ENCODE measurements at regions not wholly inside any gene's neighbourhood (a gene's known extent, or its start where the extent isn't known, plus 50 kb on each side); places are given as distances from the start of the nearest gene placed in this dataset.

DNA sequence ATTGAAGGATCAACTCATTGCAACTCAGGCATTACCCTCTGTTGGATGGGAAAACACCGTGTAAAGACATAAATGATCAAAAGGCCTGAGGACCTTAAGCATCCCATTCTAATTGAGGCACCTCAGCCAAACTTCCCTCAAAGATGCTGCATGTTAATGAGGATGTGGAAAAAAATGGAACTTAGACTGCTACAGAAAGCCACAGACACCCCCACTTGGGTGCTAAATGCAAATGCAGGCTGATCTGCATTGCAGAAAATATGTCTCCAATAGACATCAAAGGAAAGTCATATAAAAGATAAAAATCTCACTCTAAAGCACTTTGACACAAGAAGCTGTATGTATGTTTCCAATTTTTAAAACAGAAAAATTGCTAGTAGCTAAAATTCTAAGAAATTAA, 504.7 kb downstream of the KCNJ3 start:
- H3K4me2 ChIP-seq (ENCODE audit: low read length) = no peak overlapping the region
- no peaks in the 10 kb centered on the region for H3K79me2 ChIP-seq (ENCODE audit: control insufficient read depth, insufficient read depth, low read length, poor library complexity)
- H2BK12ac ChIP-seq (ENCODE audit: low read length) = no peak overlapping the region
- no peak overlapping the region for H2AFZ ChIP-seq (ENCODE audit: insufficient read depth, low read length, poor library complexity)
- H3K27me3 ChIP-seq (ENCODE audit: insufficient read depth, low read length) = no peaks in the 10 kb centered on the region
- no peaks in the 10 kb centered on the region for H3K36me3 ChIP-seq (ENCODE audit: control insufficient read depth in 1 of 2, insufficient read depth in 2 of 2, low read length in 2 of 2)
- no peaks in the 10 kb centered on the region for H3K79me1 ChIP-seq (ENCODE audit: low read length)
- H4K8ac ChIP-seq (ENCODE audit: low read depth, low read length) = no peak overlapping the region
- no peak overlapping the region for H4K12ac ChIP-seq (ENCODE audit: low read depth, low read length)
- no peaks in the 10 kb centered on the region for H3K9me3 ChIP-seq (ENCODE audit: insufficient read depth, low read depth, low read length)
- no peak overlapping the region for H3K23ac ChIP-seq (ENCODE audit: low read length)
- DNase-seq = no peak
- H2AK5ac ChIP-seq (ENCODE audit: low read length) = no peak overlapping the region
- H3K27ac ChIP-seq (ENCODE audit: low read depth, low read length) = no peak overlapping the region
- no CpG with 5 or more reads among the region's 1 CpG for WGBS (ENCODE audit: extremely low coverage, insufficient coverage, insufficient read length)
- H2BK120ac ChIP-seq (ENCODE audit: insufficient read depth, low read length, poor library complexity) = no peak overlapping the region
- no peak overlapping the region for H3K4me3 ChIP-seq (ENCODE audit: low read depth, low read length)
- no peak overlapping the region for H4K91ac ChIP-seq (ENCODE audit: low read depth, low read length)
- H2BK5ac ChIP-seq (ENCODE audit: low read depth, low read length, poor library complexity) = no peak overlapping the region
- H3K4ac ChIP-seq (ENCODE audit: low read depth, low read length) = no peak overlapping the region
- H3K18ac ChIP-seq (ENCODE audit: low read length) = no peak overlapping the region
- no peak overlapping the region for H3K9ac ChIP-seq (ENCODE audit: low read length)
- no peak overlapping the region for H3K14ac ChIP-seq (ENCODE audit: low read length)
- no peaks in the 10 kb centered on the region for H3K4me1 ChIP-seq (ENCODE audit: control insufficient read depth in 1 of 2, insufficient read depth in 2 of 2, low read length in 2 of 2)

- H3K27ac ChIP-seq (ENCODE audit: low read depth, low read length) = no peak overlapping the region
- H3K79me2 ChIP-seq (ENCODE audit: control insufficient read depth, insufficient read depth, low read length, poor library complexity) = no peaks in the 10 kb centered on the region
- no peak overlapping the region for H2BK120ac ChIP-seq (ENCODE audit: insufficient read depth, low read length, poor library complexity)
- no peak overlapping the region for H4K8ac ChIP-seq (ENCODE audit: low read depth, low read length)
- H3K9ac ChIP-seq (ENCODE audit: low read length) = no peak overlapping the region
- H3K14ac ChIP-seq (ENCODE audit: low read length) = no peak overlapping the region
- H2AK5ac ChIP-seq (ENCODE audit: low read length) = no peak overlapping the region
- H3K9me3 ChIP-seq (ENCODE audit: insufficient read depth, low read depth, low read length) = no peaks in the 10 kb centered on the region
- H2BK5ac ChIP-seq (ENCODE audit: low read depth, low read length, poor library complexity) = no peak overlapping the region
- no peaks in the 10 kb centered on the region for H3K36me3 ChIP-seq (ENCODE audit: control insufficient read depth in 1 of 2, insufficient read depth in 2 of 2, low read length in 2 of 2)
- no peak overlapping the region for H2BK12ac ChIP-seq (ENCODE audit: low read length)
- no peak overlapping the region for H4K12ac ChIP-seq (ENCODE audit: low read depth, low read length)
- H3K4me1 ChIP-seq (ENCODE audit: control insufficient read depth in 1 of 2, insufficient read depth in 2 of 2, low read length in 2 of 2) = no peaks in the 10 kb centered on the region
- no peak overlapping the region for H3K4ac ChIP-seq (ENCODE audit: low read depth, low read length)
- no peak overlapping the region for H3K18ac ChIP-seq (ENCODE audit: low read length)
- no peak overlapping the region for H3K4me3 ChIP-seq (ENCODE audit: low read depth, low read length)
- H3K79me1 ChIP-seq (ENCODE audit: low read length) = no peaks in the 10 kb centered on the region
- no peak overlapping the region for H3K23ac ChIP-seq (ENCODE audit: low read length)
- no peak overlapping the region for H2AFZ ChIP-seq (ENCODE audit: insufficient read depth, low read length, poor library complexity)
- no peak for DNase-seq
- no peak overlapping the region for H4K91ac ChIP-seq (ENCODE audit: low read depth, low read length)
- no peak overlapping the region for H3K4me2 ChIP-seq (ENCODE audit: low read length)
- H3K27me3 ChIP-seq (ENCODE audit: insufficient read depth, low read length) = no peaks in the 10 kb centered on the region
Observed at GRCh38 chr2:155200753-155201152, 502.3 kb downstream of the KCNJ3 start.

GRCh38 chr2:155190342-155190741, 491.8 kb downstream of the KCNJ3 start:
- Histone ChIP-seq H4K91ac (ENCODE audit: low read depth, low read length) (no peak overlapping the region), H3K9me3 (ENCODE audit: insufficient read depth, low read depth, low read length) (no peaks in the 10 kb centered on the region), H3K27ac (ENCODE audit: low read depth, low read length) (no peak overlapping the region), H3K4me3 (ENCODE audit: low read depth, low read length) (no peak overlapping the region), H3K9ac (ENCODE audit: low read length) (no peak overlapping the region), H2BK12ac (ENCODE audit: low read length) (no peak overlapping the region), H3K14ac (ENCODE audit: low read length) (no peak overlapping the region), H3K79me2 (ENCODE audit: control insufficient read depth, insufficient read depth, low read length, poor library complexity) (no peaks in the 10 kb centered on the region), H4K8ac (ENCODE audit: low read depth, low read length) (no peak overlapping the region), H2AK5ac (ENCODE audit: low read length) (no peak overlapping the region), H3K79me1 (ENCODE audit: low read length) (no peaks in the 10 kb centered on the region), H3K4me1 (ENCODE audit: control insufficient read depth in 1 of 2, insufficient read depth in 2 of 2, low read length in 2 of 2) (no peaks in the 10 kb centered on the region), H2AFZ (ENCODE audit: insufficient read depth, low read length, poor library complexity) (no peak overlapping the region), H3K4ac (ENCODE audit: low read depth, low read length) (no peak overlapping the region), H2BK5ac (ENCODE audit: low read depth, low read length, poor library complexity) (no peak overlapping the region), H3K4me2 (ENCODE audit: low read length) (no peak overlapping the region), H3K18ac (ENCODE audit: low read length) (no peak overlapping the region), H3K36me3 (ENCODE audit: control insufficient read depth in 1 of 2, insufficient read depth in 2 of 2, low read length in 2 of 2) (no peaks in the 10 kb centered on the region), H3K27me3 (ENCODE audit: insufficient read depth, low read length) (no peaks in the 10 kb centered on the region), H4K12ac (ENCODE audit: low read depth, low read length) (no peak overlapping the region), H2BK120ac (ENCODE audit: insufficient read depth, low read length, poor library complexity) (no peak overlapping the region), H3K23ac (ENCODE audit: low read length) (no peak overlapping the region)
- DNase-seq = no peak

DNA sequence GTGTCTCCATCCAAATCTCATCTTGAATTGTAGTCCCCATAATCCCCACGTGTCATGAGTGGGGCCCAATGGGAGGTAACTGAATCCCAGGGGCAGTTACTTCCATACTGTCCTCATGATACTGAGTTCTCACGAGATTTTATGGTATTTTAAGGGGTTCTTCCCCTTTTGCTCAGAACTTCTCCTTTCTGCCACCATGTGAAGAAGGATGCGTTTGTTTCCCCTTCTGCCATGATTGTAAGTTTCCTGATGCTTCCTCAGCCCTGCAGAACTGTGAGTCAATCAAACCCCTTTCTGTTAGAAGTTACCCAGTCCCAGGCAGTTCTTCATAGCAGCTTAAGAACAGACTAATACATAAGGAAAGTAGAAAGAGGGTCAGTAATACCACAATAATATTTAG, 480.4 kb downstream of the KCNJ3 start:
- H3K79me1 ChIP-seq (ENCODE audit: low read length) = no peaks in the 10 kb centered on the region
- no peak overlapping the region for H4K91ac ChIP-seq (ENCODE audit: low read depth, low read length)
- no peak overlapping the region for H4K8ac ChIP-seq (ENCODE audit: low read depth, low read length)
- no peaks in the 10 kb centered on the region for H3K36me3 ChIP-seq (ENCODE audit: control insufficient read depth in 1 of 2, insufficient read depth in 2 of 2, low read length in 2 of 2)
- H2BK12ac ChIP-seq (ENCODE audit: low read length) = no peak overlapping the region
- H2BK120ac ChIP-seq (ENCODE audit: insufficient read depth, low read length, poor library complexity) = no peak overlapping the region
- H3K18ac ChIP-seq (ENCODE audit: low read length) = no peak overlapping the region
- no peak overlapping the region for H2AK5ac ChIP-seq (ENCODE audit: low read length)
- H3K27ac ChIP-seq (ENCODE audit: low read depth, low read length) = no peak overlapping the region
- DNase-seq = no peak
- no peak overlapping the region for H3K9ac ChIP-seq (ENCODE audit: low read length)
- no peaks in the 10 kb centered on the region for H3K4me1 ChIP-seq (ENCODE audit: control insufficient read depth in 1 of 2, insufficient read depth in 2 of 2, low read length in 2 of 2)
- no peak overlapping the region for H3K4me2 ChIP-seq (ENCODE audit: low read length)
- no peaks in the 10 kb centered on the region for H3K79me2 ChIP-seq (ENCODE audit: control insufficient read depth, insufficient read depth, low read length, poor library complexity)
- H3K27me3 ChIP-seq (ENCODE audit: insufficient read depth, low read length) = no peaks in the 10 kb centered on the region
- H3K23ac ChIP-seq (ENCODE audit: low read length) = no peak overlapping the region
- H3K14ac ChIP-seq (ENCODE audit: low read length) = no peak overlapping the region
- no peak overlapping the region for H3K4ac ChIP-seq (ENCODE audit: low read depth, low read length)
- H2BK5ac ChIP-seq (ENCODE audit: low read depth, low read length, poor library complexity) = no peak overlapping the region
- H2AFZ ChIP-seq (ENCODE audit: insufficient read depth, low read length, poor library complexity) = no peak overlapping the region
- H4K12ac ChIP-seq (ENCODE audit: low read depth, low read length) = no peak overlapping the region
- no CpG with 5 or more reads among the region's 3 CpGs for WGBS (ENCODE audit: extremely low coverage, insufficient coverage, insufficient read length)
- H3K9me3 ChIP-seq (ENCODE audit: insufficient read depth, low read depth, low read length) = no peaks in the 10 kb centered on the region
- no peak overlapping the region for H3K4me3 ChIP-seq (ENCODE audit: low read depth, low read length)

- H3K9ac ChIP-seq (ENCODE audit: low read length) = no peak overlapping the region
- H3K27me3 ChIP-seq (ENCODE audit: insufficient read depth, low read length) = no peaks in the 10 kb centered on the region
- no peak overlapping the region for H3K4me2 ChIP-seq (ENCODE audit: low read length)
- H3K79me2 ChIP-seq (ENCODE audit: control insufficient read depth, insufficient read depth, low read length, poor library complexity) = no peaks in the 10 kb centered on the region
- H3K27ac ChIP-seq (ENCODE audit: low read depth, low read length) = no peak overlapping the region
- H4K8ac ChIP-seq (ENCODE audit: low read depth, low read length) = no peak overlapping the region
- no peak overlapping the region for H4K12ac ChIP-seq (ENCODE audit: low read depth, low read length)
- no peak overlapping the region for H3K4ac ChIP-seq (ENCODE audit: low read depth, low read length)
- no peaks in the 10 kb centered on the region for H3K79me1 ChIP-seq (ENCODE audit: low read length)
- H3K36me3 ChIP-seq (ENCODE audit: control insufficient read depth in 1 of 2, insufficient read depth in 2 of 2, low read length in 2 of 2) = no peaks in the 10 kb centered on the region
- WGBS (ENCODE audit: extremely low coverage, insufficient coverage, insufficient read length) = no CpG with 5 or more reads among the region's 1 CpG
- no peak overlapping the region for H4K91ac ChIP-seq (ENCODE audit: low read depth, low read length)
- no peak overlapping the region for H3K18ac ChIP-seq (ENCODE audit: low read length)
- H2BK12ac ChIP-seq (ENCODE audit: low read length) = no peak overlapping the region
- no peak overlapping the region for H2AFZ ChIP-seq (ENCODE audit: insufficient read depth, low read length, poor library complexity)
- no peak overlapping the region for H2AK5ac ChIP-seq (ENCODE audit: low read length)
- H3K9me3 ChIP-seq (ENCODE audit: insufficient read depth, low read depth, low read length) = no peaks in the 10 kb centered on the region
- H3K4me1 ChIP-seq (ENCODE audit: control insufficient read depth in 1 of 2, insufficient read depth in 2 of 2, low read length in 2 of 2) = no peaks in the 10 kb centered on the region
- H2BK120ac ChIP-seq (ENCODE audit: insufficient read depth, low read length, poor library complexity) = no peak overlapping the region
- no peak overlapping the region for H3K14ac ChIP-seq (ENCODE audit: low read length)
- H3K4me3 ChIP-seq (ENCODE audit: low read depth, low read length) = no peak overlapping the region
- no peak overlapping the region for H3K23ac ChIP-seq (ENCODE audit: low read length)
- no peak overlapping the region for H2BK5ac ChIP-seq (ENCODE audit: low read depth, low read length, poor library complexity)
- DNase-seq = no peak
Observed at GRCh38 chr2:155176345-155176744, 477.9 kb downstream of the KCNJ3 start.
